HG03025 (cell line): ENCODE measurements at regions not wholly inside any gene's neighbourhood (a gene's known extent, or its start where the extent isn't known, plus 50 kb on each side); places are given as distances from the start of the nearest gene placed in this dataset.

ENCODE experiments used
- ATAC-seq: cut with Tn5 transposase; IDR thresholded peaks from one replicate; pipeline ENCODE4 v1.9.1; 2021; ENCODE audit warnings: mild to moderate bottlenecking, moderate library complexity; ENCODE audit not compliant: unreplicated experiment, low FRiP score

DNA sequence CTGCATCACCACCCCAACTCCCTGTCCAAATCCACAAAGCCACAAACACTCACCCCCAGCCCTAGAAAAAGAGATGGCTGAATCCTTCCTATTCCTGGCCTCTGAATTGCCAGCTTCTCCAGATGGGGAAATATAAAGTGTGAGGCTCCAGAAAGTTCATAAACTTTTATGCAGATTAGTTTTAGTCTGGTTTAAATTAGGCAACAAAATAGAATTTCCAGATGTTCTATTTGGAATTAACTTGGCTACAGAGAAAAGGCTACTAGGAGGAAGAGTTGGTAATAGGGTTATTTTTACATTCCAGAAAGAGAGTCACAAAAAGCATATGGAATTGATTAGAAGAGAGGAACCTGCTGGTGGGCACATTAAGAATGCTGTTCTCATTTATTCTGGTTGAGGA lies 56.0 kb downstream of the EN1 start:
- no peak for ATAC-seq

DNA sequence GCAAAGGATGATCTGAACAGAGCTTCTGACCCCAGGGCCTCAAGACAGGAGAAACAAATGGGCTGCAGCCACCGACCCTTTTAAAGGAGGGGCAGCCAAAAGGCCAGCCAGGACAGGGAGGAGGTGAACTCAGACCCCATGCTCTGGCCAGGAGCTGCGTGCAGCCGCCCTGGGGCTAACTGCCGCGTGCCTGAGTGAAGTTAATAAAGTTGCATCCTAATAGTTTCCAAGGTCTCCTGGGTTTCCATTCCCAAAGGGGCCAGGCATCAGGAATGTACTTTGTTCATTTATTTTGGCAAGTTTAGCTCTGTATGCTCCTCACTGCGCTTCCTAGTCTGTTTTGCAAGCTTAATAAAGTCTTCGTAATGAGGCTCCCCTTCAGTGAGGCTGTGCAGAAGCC lies 60.7 kb downstream of the EN1 start:
- no peak for ATAC-seq

DNA sequence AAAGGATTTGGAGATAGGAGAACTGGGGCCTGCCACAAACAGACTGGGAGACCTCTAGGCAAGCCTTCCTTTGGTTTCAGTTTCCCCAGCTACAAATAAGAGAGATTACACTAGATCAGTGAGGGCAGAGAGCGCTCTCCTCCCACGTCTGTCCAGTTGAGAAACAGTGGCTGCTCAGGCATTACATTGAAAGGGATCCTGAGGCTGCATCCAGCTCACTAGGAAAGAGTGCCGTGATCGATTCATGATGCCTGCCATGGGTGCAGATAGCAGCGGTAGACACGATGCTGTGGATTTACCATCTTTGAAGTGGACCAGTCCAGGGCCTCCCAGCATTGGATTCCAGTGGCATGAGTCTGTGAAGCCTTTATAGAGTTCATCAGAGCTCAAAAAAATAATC lies 62.6 kb downstream of the EN1 start:
- no peak for ATAC-seq

DNA sequence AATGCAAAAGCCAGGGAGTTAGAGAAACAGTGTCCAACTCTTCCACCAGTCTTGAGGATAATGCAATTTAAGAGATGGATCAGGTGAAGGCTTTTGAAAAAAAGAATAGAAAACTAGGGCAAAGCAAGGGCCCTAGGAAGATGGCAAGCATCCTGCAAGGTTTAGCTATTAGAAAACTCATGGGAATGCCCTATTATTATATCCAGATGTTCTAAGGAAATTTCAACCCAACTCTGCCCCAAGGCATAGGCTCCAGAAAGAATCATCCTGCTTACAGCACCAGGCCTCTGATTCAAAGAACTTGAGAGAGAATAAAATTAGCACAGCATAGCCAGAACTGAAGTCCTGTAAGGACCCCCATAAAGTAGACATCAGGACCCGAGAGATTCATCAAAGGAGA lies 68.1 kb downstream of the EN1 start:
- no peak for ATAC-seq

DNA sequence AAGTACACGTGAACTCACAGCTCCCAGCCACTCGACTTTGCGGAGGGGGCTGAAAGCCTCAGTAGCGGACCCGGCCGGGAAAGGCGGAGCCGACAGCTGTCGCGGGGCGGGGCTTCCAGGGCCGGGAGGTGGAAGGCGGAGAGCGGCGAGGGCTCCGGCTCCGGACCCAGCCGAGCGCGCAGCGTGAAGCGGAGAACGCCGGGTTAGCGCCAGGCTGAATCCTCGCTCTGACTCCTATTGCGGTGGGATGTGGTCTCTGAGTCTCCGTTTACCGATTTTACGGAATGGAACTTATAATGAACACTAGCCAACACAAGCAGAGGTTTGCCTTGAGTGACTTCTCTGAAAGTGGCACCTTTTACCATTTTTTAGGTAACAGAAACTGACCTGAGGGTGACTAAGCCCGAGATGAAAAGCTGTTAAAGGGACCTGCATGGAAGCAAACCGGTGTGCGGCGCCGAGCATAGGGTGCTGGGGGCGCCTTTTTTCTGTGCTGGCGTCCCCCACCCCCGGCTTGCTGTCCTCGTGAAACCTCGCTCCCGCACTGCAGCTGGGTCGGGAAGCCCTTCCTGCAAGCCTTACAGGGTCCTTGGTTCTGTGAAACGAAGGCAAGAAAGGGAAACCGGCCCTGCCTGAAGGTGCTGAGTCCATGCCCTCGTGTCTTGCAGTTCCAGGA lies 72.9 kb downstream of the EN1 start:
- no peak for ATAC-seq

DNA sequence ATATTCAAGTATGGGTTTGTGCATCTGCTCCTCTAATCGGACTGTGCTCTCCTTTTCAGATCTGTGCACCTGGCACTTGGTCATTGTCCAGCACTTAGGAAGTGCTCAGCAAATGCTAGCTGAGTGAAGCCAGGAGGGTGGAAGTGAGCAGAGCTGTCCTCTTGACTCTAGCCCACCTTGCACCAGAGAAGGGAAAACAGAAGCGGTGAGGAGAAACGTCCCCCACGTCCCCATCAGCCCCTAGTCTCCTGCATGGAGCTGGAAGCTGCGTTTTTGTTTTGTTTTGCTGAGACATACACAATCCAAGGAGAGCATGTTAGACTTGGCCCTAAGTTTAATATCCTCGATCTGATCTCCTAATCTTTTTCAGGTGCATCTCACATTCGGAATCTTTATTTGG lies 73.6 kb downstream of the EN1 start:
- no peak for ATAC-seq

DNA sequence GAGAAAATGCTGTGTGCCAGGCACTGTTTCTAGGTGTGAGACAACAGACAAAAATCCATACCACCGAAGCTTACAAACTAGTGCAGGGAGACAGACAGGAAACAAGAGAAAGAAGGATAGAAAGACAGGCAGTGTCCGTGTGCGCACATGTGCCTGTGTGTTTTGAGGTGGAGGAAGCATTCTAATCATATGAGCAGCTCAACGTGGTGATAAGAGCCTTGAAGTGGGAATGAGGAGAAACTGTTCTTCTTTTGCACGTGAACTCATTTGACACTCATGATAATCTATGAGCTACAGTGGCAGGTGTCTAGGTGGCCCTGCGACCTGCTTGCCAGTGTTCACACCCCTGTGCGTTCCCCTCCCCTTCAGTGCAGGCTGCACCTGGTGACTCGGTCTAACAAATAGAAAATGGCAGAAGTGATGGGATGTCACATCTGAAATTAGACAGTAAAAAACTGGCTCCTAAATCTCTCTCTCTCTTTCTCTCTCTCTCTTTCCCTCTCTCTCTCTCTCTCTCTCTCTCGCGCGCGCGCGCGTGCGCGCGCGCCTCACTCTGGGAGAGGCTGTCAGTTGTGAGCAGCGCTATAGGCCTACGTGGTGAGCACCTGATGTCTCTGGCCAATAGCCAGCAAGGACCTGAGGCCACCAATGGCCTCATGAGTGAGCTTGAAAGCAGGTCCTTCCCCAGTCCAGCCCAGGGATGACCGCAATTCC lies 74.8 kb downstream of the EN1 start:
- no peak for ATAC-seq

DNA sequence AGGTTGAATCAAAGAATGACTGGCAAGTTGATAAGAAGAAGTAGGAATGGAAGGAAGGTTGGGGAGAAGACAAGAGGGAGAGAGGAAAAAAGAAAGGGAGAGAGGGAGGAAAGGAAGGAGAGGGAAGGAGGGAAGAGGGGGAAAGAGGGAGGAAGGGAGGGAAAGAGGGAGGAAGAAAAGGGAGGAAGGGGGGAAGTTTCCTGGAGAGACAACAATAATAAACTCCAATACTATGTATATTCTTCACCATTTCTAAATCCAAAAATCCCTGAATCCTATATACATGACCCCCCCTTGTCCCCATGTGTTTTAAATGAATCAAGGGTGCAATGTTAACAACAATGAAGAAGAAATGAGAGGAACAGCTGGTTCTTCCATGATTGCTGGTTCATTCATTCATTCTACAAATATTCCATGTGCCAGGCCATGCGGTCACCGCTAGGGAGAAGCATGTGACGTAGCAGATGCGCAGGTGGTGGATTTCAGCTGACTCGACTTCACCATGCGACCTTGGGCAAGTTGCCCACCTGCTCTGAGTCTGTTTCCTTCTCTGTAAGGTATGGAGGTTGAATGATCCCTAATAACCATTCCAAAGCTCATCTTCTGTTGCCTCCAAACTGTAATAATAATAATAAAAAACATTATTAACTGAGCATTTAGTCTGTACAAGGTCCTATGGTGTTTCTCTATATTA lies 77.6 kb downstream of the EN1 start:
- no peak for ATAC-seq

DNA sequence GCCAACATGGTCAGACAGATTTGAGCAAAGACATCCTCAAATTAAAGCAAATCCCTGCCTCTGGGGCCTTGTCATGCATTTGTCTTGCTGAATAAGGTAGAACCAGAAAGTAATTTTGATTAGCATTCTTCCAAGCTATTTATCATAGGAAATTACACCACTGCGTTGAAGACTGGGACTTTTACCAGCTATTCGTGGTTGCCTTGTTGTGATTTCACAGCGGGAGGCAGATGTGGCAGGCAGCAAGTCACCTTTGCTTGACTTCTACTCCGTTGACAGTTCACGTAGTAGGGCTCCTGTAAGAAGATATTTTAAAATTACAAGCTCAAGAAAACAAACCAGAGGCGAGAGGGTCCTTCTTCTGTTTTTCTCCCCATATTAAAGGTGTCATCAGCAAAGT lies 80.6 kb downstream of the EN1 start:
- no peak for ATAC-seq

DNA sequence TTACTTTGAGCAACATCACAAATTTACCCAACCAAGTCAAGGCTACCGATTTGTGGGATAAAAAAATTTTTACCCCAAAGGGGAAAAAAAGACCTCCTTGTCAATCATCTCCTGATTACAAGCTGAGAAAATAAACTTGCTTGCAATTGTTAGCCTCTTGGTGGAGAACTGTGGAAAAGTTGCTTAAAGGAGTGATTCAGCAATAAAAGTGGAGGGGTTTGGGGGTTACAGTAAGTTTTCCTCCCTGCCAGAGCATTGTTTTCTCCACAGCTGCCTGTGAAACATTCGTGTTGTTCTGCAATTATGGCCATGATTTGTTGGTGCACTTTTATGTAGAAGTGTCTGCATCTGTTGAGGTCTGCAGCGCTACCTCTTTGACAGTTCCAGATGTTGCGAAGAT lies 82.6 kb downstream of the EN1 start:
- ATAC-seq, result no peak

DNA sequence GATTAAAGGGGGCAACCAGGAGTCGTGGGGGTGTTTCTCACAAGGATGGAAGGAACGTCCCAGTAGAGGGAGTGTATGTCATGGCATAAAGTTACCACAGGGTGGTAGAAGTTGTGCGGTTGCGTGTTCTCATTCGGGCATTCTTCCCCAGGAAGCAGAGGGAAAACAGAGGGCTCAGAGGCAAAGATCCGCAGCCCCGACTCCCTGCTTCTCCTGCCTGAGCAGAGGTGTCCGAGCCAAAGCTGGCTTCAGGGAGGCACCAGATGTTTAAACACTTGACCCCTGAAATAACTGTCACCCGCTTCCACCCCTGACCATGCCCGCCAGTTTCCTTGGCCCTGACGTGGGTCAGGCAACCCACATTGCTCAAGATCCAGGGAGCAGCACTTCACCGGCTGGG lies 83.7 kb downstream of the EN1 start:
- no peak for ATAC-seq

DNA sequence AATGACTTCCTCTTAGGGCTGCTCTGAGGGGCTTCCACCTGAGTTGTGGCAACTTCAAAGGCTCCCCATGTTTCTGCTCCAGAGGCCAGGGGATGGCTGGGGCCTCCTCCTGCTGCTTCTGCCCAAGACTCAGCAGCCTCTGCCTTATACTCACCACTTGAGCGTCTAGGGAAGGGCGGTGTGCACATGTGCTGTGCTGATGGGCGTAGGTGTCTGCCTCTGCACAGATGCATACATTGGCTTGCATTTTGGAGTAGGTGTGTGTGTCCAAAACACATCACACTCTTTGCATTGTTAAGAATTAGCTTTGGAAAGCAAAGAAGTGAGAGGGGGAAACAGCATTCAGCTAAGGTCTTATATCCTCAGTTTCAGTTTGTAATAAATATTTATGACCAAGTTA lies 85.2 kb downstream of the EN1 start:
- ATAC-seq, result no peak

DNA sequence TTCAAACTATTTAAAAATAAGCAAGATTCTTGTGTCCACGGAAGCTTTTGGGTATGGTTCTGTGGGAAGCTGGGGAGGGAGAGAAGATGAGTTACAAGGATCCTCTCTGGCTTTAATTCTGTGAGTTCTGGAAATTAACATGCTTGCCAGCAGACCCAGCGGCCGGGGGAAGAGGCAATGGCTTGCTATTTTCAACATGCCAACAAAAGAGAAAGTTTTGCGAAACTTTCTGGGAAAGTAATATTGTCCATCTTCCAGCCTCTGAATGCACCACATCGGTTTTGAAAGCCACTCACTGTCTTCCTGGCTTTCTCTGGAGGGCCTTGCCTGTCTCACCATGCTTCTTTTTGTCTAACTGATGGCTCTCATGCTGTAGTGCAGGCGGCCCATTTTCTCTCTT lies 85.7 kb downstream of the EN1 start:
- no peak for ATAC-seq

DNA sequence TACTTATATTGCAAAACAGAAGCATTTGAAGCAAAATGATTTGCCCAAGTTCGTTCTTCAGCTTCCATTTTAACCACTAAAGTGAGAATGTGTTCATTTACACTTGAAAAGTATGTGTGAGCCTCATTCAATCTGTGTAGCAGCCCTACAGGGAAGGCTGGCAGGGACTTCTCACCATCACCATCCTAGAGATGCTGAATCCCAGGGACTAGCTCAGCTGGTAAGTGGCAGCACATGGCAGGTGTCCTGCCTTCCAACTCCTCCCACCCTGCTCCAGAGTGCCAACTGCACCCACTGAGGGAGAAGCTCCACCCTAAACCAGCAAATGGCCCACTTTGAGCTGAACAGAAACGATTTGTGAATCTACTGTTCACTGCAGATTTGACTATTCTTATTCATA lies 91.5 kb downstream of the EN1 start:
- ATAC-seq, result no peak

DNA sequence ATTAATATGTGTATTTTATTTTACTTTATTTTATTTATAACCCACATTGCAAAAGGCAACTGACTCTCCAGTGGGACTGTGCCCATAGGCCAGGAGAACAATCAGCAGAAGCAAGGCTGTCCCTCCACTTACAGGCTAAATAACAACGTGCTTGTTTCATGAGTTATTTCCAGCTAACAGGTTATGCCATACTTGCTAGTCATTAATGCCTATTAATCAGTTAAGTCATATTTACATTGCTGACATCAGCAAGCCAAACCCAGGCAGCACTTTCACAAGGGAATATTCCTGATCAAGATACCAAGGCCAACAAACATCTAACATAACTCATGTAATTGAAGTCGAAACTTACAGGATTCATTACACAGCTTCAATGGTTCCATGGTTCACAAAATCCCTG lies 92.1 kb downstream of the EN1 start:
- ATAC-seq, result no peak

DNA sequence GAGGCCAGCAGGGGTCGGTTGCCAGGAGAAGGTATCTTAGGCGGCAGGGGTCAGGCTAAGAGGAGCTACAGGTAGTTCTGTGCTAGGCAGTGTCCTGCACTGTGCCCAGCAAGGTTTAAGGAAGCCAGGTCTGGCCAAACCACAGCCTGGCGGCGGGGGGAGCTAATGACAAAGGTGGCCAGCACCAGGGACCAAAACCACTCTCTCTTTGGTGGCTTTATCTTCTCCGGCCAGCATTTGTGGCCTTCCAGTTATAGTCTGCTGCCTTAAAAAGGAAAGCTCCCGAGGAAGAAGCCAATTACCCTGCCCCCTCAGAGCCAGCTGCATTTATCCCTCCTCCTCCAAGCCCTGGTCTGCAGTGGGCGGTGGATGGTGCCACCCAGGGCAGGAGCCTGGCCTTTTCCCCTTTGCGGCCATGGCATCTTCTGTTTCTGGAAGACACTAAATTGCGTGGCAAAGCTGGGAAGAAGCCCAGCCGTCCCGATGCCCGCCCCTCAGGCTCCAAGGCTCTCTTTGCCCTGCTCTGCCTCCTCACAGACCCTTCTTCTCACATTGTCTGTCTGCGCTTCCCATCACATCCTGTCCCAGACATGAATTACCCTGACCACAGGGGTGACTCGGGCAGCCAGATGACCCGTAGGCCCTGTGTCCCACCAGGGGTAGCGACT lies 94.6 kb downstream of the EN1 start:
- no peak for ATAC-seq

DNA sequence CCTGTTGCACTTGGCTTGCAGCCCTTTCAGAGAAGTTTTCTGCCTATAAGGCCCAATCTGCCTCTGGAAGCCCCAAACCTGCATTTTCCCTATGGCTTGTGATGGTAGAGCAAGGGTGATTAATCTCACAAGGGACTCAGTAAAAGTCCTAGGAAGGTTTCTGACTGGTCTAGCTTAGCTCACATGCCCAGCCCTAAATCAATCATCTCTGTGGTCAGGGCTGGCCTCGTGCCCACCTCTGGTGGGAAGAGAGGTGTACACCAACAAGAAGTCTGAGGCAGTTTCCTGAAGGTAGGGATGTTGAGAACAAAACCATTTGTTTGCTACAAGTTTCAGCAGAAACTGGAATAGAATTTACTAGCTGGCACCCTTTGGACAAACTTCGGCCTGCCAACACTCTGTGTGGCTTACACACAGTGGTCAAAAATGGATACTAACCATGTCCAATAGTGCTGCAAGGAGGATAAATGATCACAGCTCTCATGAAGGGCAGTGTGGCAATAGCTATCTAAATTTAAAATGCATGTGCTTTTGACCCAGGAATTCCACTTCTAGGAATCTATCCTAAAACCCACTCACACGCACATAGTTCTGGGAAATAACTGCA lies 96.4 kb downstream of the EN1 start:
- no peak for ATAC-seq

DNA sequence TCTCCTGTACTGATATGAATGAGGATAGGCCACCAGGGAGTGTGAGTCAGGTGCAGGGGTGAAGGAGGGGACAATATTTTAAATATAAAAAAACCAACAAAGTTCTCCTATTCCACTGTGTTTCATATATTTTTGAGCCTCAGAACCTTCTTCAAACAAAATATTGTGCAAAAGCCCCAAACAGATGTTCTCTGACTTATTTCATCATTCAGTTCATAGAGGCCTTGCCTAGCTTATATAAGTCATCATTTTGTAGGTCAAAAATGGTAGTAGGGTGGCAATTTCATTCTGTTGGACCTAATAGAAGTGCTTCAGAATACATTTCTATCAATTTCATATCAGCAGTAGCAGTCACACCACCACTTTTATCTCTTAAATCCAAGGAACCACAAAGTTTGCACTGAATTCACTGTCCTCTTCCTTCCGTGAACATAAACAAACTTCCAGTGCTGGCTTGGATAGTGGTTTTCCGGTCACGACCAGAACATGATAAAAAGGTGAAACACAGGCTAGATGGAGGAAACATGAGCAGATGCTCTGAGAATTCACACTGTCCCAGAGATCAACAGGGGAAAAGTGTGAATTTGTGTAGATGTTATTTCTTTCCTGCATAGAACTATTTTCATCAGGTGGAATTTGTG lies 99.1 kb downstream of the EN1 start:
- ATAC-seq, result no peak

DNA sequence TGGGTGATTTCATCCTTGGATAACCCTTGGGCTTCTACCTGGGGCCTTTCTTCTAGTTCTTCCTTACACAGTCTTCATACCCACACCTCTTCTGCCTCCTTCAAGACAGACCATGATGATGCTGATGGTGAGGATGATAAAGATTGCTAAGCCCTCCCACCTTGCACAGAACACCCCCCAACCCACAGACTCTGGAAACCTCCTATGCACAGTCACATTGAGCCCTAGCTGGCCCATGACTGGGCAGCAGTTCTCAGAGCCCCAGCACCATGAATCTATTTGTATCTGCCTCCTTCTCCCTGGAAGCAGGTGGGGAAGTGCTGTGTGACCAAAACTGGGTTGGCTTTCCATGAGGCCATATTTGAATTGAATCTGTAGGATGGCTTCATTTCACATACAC lies 99.8 kb downstream of the EN1 start:
- ATAC-seq, result no peak

DNA sequence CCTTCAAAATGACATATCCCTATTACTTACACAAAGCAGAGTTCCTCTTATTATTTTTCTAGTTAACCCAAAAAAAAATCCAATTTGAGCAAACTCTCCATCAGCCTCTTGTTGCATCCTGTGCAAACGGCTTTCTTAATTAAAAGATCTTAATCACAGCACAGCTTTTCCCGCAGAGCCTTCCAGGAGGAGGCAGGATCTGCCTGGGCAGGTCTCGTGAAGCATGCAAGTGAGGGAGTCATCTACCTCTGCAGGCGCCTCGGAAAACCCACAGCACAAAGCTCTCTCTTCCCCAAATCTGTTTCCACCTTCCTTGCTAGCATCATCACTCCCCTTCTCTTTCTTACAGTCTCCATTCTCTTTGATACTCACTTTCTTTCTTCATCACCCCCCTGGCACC lies 100.4 kb downstream of the EN1 start:
- ATAC-seq, result no peak
